CD4-positive, alpha-beta T cell treated with Interleukin-15 for 4 hours (primary cell): ENCODE measurements at regions not wholly inside any gene's neighbourhood (a gene's known extent, or its start where the extent isn't known, plus 50 kb on each side); places are given as distances from the start of the nearest gene placed in this dataset.

Experiments used
- DNase-seq: peaks from one replicate; pipeline ENCODE4 v3.0.0-alpha.2; 2020; ENCODE audit warnings: low spot score

DNA sequence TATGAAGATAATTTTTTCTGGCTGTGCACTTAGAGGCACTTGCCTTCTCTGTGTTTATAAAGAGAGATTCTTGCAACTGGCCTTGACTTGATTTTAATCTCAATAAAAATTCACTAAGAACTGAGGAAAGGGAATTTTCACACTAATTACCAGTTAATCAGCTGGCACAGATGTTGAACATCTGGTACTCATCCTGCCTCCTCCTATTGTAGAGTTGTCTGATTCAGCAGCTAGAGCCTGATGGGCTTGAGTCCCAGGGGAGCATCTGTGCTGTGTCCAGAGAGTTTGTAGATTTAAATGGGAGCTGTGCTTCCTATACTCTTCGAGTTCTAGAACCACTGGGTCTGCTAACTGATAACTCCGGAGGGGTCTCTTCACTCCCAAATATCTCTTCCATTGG, 50.7 kb upstream of the ADRA1D start:
- DNase-seq, result no peak

DNA sequence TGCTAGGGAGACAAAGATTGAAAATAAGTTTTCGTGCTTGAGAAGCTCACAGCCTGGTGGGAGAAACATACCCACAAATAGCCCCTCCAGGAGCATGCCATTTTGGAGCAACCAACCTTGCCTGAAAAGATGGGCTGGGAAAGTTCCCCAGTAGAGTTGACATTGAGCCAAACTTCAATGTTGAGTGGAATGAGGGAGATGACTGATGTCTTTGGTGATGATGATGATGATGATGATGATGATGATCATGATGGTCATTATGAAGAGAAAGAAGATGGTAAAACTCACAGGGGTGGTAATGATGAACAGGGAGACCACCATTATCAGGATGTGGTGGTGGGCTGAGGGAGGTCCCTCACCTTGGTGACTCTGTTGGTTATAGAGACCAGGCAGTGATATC, 50.1 kb upstream of the ADRA1D start:
- no peak for DNase-seq
